ENCODE measurements at regions not wholly inside any gene's neighbourhood (a gene's known extent, or its start where the extent isn't known, plus 50 kb on each side); places are given as distances from the start of the nearest gene placed in this dataset.

GRCh38 chr10:6635784-6636183 is 55.7 kb upstream of the PRKCQ start:
- TF ChIP-seq CTCF (IDR thresholded peaks at IDR 0.05 in 2 of 3, conservative IDR thresholded peaks at IDR 0.05 in 1 of 3; ENCODE audit: insufficient read depth in 2 of 3, low read depth in 1 of 3, low read length in 3 of 3) (no peak), RFX7 (CRISPR knock-in tag; IDR thresholded peaks at IDR 0.05) (no peak), NRF1 (conservative IDR thresholded peaks at IDR 0.05 in 1 of 2, IDR thresholded peaks at IDR 0.05 in 1 of 2) (no peak), ZFX (CRISPR knock-in tag; IDR thresholded peaks at IDR 0.05) (no peak), TEAD4 (IDR thresholded peaks at IDR 0.05; ENCODE audit: low read length) (no peak), TEAD4 (CRISPR knock-in tag; IDR thresholded peaks at IDR 0.05; ENCODE audit: borderline replicate concordance) (no peak), ARNT (IDR thresholded peaks at IDR 0.05) (no peak), ZSCAN29 (IDR thresholded peaks at IDR 0.05) (no peak), REST (IDR thresholded peaks at IDR 0.05; ENCODE audit: borderline replicate concordance) (no peak), REST (CRISPR knock-in tag; IDR thresholded peaks at IDR 0.05; ENCODE audit: low read depth) (no peak), EZH2 (IDR thresholded peaks at IDR 0.05; ENCODE audit: borderline replicate concordance, low read depth, low read length) (no peak), SIN3B (IDR thresholded peaks at IDR 0.05; ENCODE audit: low read depth) (no peak), ZBTB7A (IDR thresholded peaks at IDR 0.05; ENCODE audit: borderline replicate concordance, control insufficient read depth, low read depth, low read length) (no peak), CHD1 (IDR thresholded peaks at IDR 0.05; ENCODE audit: low read length) (no peak), TCF7L2 (IDR thresholded peaks at IDR 0.05; ENCODE audit: low read depth, low read length) (no peak)
